Epidermal melanocyte (primary cell): ENCODE measurements at regions not wholly inside any gene's neighbourhood (a gene's known extent, or its start where the extent isn't known, plus 50 kb on each side); places are given as distances from the start of the nearest gene placed in this dataset.
A peak's percentile ranks its signal among the peaks of the same experiment; 100 is the strongest.

Experiments used
- DNase-seq: peaks from one replicate; pipeline ENCODE4 v3.0.0; 2011; ENCODE audit warnings: low spot score; ENCODE audit not compliant: insufficient read length

DNA sequence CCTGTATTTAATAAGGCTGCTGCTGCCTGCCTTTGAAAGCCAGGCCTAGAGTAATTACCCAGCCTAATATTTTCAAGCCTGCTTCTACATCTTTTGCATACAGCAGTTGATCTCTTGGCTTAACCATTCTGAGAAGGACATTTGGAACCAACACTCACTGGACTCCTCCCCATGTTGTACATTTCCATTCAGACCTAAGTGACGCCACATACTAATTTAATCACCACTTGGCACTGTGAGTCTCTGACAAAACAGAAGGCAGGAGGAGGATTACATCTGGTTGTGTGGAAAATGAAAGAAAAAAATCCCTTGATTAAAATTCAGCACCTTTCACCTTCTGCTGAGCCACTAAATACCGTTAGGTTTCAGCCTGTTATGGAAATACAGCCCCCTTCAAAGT is 102.2 kb upstream of the ARRDC4 start:
- DNase-seq, result no peak

DNA sequence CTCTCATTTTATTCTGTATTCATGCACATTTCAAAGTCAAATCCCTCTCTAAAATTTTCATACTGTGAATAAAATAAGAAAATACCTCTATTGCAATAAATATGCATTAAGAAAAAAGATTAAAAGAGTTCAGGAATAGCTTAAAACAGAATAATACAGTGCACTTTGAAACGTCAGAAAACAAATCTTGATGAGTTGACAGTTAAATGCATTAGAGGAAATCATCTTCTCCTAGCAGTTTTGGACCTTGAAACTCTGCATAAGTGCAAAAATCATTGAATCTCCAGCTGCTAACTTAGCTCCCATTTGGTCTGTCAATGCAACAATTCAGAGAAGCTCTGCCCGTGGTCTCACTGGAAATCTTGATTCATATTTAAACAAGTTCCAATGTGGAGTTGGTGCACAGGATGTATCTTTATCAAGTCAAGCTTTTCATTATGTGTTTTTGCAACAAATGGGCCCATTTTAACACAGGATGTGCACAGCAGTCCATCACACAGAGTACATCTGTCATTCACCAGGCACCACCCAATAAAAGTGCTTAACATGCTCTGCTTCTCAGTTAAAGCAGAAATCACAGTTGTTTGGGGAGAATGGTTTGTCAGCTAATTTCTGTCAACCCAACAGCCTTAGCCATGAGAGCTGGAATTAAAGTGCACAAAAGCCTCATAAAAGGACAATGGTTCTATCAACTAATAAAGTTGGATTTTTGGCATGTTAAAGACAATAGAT is 98.8 kb upstream of the ARRDC4 start:
- DNase-seq, result no peak

DNA sequence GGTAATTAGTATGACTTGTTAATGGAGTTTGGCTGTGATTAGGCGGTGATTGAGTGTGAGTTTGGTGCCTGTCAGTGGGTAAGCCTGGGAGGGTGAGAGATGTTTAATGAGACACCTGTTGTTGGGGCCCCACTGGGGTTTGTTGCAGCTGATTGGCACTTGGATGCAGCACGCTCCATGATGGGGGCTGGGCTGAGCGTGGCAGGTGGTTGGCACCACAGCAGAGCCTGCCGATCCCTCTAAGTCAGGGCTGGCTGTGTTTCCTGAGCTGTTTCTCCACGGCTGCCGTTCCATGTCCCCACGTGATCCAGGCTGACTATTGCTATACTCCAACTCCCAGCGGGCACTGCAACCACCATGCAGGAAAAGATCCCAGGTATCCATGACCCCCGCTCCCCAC is 93.5 kb upstream of the ARRDC4 start:
- no peak for DNase-seq

DNA sequence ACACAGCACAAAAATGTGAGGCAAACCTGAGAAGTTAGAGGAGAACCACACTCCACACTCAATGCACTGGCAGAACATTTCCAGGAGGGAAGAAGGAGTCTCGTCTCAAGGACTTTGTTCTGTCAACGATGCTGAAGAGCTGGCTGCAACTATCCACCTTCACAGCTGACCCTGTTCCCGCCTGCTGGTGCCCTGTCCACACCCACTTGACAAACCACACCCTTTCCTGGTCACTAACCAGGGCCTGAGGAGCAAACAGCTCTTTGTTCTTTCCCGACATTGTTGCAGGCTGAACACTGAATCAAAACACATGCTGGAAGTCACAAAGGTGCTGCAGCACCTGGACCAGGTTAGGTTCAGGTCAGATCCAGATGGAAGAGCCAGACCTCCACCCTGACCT is 92.6 kb upstream of the ARRDC4 start:
- no peak for DNase-seq

DNA sequence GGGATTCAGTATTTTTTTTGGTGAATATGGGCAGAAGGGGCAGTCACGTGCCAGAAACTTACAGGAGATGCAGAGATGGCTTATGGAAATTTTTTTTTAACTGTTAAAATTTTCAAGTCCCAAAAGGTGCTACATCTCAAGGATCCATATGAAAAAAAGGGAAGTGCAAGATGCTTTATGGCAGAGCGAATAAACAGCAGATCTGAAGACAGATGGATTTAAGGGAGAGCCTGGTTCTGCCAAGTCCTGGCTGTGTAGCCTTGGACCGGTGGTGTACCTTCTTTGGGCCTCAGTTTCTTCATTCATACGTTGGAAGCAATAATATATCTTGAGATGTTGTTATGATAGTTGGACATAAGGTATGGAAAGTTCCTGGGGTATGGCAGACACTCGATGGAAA is 91.5 kb upstream of the ARRDC4 start:
- DNase-seq, result no peak

DNA sequence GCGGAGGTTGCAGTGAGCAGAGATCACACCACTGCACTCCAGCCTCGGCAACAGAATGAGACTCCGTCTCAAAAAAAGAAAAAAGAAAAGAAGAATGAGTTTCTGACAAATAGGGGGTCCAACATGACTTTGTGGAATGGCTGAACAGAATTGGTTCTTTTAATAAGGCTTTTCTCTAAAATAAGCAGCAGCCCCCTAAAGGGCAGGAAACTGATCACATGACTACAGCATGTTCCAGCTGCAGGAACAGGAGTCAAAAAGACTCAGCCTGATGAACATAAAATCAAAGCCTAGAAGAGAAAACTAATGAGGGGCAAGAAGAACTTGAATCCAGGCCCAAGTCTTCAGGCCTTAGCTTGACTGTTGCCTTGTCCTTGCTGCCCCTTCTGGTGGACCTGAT is 89.7 kb upstream of the ARRDC4 start:
- no peak for DNase-seq

DNA sequence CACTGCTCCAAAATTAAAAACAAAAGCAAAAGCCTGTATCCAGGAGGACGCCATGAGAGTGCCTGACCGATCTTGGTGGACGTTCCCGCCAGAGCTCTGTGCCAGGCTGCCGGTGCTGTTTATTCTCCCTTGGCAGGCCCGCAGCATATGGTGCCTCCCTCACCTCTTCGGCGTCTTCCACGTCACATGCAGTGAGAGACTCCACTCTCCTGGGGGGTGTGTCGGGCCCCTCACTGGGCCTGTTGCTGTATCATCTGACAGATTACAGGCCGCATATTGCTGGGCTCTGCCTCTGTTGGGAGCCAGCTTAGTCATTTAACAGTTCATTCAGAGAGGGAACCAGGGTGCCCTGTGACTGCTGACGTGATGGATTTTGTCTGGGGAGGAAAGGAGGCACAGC is 86.4 kb upstream of the ARRDC4 start:
- no peak for DNase-seq

DNA sequence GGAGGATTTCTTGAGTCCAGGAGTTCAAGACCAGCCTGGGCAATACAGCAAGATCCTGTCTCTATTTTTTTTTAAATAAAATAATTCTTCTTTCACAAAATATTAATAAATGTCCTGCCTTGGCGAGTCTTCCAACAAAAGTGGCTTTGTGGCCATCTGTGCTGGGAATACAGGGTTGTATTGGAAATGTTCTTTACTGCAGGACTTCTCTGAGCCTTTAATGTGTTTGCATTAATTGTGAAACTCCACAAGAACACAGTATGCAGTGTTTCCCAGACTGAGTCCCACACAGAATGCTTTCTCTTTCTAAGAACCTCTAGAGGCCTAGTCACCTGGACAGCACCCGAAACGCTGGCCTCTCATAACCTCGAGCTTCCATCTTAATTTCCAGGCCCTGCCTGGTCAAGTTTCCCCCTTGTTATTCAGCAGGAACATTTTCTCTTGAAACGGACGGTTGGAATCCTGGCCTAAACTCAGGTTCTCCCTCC is 85.4 kb upstream of the ARRDC4 start:
- no peak for DNase-seq

DNA sequence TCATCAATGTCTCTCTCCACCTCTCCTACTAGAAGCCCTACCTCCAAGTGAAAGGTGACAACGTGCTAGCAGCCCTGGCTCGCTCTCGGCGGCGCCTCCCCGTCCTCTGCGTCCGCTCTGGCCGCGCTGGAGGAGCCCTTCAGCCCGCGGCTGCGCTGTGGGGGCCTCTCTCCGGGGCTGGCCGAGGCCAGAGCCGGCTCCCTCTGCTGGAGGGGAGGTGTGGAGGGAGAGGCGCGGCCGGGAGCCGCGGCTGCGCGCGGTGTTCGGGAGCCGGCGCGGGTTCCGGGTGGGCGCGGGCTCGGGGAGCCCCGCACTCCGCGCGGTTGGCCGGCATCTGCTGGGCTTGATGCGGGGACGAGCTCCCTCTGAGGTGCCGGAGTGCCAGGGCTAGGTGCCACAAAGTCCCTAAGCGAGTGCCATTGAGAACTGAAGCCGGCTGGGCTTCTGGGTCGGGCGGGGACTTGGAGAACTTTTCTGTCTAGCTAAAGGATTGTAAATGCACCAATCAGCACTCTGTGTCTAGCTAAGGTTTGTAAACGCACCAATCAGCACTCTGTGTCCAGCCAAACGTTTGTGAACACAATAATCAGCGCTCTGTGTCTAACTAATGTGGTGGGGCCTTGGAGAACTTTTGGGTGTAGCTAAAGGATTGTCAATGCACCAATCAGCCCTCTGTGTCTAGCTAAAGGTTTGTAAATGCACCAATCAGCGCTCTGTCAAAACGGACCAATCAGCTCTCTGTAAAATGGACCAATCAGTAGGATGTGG is 84.8 kb upstream of the ARRDC4 start:
- no peak for DNase-seq

DNA sequence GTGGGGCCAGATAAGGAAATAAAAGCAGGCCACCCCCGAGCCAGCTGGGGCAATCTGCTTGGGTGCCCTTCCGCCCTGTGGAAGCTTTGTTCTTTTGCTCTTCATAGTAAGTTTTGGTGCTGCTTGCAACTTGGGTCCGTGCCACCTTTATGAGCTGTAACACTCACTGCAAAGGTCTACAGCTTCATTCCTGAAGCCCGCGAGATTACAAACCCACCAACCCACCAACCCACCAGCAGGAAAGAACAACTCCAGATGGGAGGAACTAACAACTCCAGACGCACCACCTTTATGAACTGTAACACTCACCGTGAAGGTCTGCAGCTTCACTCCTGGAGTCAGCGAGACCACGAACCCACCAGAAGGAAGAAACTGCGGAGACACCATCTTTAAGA is 84.2 kb upstream of the ARRDC4 start:
- DNase-seq, result no peak

DNA sequence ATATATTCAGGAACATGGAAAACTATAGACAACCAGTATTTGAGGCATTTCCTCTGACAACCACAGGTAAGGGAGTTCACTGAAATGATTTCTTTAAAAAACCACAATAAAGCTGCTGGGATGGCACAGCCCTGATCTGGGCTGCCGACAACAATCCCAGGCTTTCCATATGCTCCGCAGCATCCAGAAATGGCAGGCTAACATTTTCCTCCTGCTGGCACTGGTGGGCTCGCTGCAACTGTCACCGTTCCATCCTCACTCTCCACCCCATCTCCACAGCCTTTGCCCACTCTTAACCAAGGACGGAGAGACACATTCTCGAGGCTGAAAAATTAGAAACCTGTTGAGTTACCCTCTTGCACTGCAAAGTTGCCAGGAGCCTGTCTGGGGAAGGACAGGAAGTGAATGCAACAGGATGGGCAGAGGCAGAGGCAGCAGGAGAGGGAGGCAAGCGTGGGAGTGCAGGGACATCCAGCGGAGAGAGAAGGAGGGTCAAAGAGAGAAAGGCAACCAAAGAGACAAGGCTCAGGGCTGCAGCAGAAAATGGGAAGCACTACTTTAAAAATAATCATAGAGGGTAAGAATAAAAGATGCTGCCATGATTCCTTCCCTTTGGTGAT is 79.0 kb upstream of the ARRDC4 start:
- no peak for DNase-seq

DNA sequence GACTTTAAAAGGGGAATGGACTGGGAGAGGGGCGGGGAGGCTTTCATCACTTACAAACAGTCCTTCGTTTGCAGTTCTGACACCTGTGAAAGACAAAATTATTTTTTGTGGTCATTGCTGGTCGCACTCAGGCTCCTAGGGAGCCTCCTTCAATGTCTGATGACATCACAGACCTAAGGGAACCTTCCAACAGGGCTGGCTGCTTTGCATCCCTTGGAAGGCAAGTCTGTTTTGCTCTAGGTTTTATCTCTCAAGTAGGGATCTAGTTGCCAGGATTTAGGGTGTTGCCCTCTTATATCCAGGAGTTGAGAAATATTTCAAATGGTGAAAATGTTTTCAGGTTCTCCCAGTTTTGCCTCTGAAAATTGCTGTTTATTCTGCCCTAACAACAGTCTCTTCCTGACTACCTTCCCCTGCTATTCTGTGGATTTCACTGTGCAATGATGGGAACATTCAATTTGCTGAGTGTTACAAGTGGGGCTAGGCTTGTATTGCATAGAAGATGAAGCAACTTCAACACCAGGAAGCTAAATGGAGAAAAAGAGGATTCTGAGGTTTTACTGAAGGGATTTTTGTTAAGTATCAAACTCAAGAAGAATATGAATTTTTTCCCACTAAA is 75.9 kb upstream of the ARRDC4 start:
- no peak for DNase-seq

DNA sequence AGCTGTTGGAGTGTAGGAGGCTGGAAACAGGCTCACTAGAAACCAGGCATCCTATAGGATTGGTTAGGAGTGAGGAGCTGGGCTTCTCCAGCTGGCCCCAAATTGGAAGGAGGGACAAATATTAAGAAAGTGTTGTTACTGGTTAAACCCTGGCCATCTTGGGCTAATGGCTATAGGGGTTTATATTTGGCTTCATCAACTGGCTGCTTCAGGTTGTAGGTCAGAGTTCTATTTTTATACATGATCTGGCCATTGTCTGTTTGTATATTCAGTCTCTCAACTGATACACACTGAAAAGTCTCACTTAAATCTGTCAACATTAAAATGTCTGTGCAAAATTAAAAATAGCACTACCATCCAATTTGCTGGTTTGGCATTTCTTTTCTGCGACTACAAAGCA is 70.2 kb upstream of the ARRDC4 start:
- DNase-seq, result no peak

DNA sequence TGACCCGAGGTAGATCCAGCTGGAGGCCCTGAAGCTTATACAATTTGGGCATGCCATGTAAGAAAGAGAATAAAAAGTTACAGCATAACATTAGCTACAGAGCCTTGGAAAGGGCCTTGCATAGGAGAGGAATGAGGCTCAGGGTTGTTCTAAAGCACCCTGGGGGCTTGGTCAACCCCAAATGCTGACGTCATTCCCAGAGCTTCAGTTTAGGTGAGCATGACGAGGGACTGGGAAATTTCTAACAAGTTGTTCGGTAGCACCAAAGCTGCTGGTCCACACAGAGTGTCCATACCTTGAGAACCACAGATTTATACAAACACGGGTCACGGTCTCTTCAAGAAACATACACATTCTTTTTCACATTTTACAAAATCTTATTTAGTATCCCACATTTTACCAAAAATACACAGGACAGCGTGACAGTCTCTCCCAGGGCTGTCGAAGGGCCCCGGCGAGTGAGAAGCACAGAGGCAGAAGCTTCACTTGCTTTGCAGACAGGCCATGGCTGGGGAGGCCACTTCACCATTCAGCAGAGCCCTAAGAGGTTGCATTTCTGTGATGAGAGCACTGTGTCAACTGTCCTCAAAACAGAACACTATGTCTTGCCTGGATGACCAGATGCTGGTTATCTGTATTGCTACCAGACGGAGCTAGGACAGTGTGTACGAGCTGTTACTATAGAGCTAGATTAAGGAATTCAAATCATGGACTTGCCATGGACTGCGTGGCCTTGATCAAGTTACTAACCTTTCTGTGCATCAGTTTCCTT is 68.2 kb upstream of the ARRDC4 start:
- DNase-seq, result no peak

DNA sequence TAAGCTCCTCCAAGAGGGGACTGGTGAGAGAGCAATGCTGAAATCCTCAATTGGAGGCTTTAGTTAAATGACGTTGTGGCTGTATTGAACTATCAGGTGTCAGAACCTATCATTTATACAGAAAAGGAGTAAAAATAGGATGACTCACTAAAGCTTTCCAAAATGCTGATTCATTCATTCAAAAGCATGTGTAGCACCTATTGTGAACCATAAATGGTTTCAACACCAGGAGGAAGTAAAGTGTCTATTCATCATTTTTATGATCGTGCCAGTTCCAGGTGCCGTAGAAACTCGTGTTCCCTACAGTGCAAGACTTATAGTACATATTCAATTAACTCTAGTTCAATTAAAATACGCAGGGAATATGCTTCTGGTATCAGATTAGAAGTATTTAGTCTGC is 66.5 kb upstream of the ARRDC4 start:
- DNase-seq, result no peak

DNA sequence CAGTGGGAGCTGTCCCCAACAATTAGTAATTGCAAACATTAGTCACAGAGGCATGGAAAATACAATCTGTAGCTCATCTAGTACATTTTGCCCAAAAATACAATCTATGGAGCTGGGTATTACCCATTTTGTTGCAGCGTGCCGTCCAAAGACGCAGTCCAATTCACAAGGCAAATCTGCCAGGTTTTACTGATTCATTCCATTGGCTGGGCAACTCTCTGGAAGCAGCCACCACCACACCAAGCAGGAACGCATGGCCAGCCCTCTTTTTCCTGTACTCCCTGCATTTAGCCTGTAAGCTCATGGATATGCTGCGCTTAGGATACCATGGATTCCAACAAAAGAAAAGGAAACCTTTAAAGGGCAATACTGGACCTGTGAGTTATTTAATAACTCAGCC is 60.5 kb upstream of the ARRDC4 start:
- no peak for DNase-seq

DNA sequence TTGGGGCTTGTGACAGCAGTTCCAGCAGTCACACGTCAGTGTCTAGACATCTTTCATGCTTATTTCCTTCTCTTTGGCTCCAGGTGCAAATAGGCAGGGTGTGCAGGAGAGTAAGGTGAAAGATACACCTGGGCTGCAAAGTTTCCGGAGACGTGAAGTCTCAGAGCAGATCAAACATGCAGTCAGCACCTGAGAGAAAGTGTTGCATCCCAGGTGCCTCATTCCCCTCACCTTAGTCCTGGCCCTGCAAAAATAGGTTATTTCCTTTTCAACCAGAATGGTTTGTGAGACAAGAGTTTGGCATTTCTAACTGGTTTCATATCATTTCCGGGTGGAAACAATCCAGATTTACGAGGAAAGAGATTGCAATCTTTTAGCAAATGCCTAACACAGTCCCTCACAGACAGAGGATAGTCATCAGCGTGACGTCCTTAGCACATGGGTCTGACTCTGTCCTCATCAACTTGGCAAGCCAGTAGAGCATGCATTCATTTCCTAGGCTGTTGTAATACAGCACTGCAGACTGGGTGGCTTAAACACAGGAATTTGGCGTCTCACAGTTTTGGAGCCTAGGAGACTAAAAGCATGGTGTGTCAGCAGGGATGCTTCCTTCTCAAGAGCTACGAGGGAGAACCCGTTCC is 58.2 kb upstream of the ARRDC4 start:
- DNase-seq, result no peak

DNA sequence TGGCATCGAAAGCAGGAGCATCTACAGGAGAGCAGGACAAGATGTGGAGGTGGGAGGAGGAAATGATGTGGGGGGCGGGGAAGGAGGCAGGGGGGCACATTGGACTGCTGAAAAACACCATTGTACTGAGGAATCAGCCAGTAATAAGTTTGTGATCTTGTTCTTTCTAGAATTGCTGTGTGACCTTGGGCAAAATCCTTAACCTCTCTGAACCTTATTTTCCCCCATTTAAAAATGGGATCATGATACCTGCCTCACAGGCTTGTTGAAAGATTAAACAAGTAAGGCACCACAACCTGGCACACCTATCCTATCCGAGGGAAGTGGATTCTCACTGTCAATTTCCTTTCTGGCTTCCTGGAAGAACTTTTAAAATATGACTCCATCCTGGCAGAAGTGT is 56.9 kb upstream of the ARRDC4 start:
- no peak for DNase-seq

DNA sequence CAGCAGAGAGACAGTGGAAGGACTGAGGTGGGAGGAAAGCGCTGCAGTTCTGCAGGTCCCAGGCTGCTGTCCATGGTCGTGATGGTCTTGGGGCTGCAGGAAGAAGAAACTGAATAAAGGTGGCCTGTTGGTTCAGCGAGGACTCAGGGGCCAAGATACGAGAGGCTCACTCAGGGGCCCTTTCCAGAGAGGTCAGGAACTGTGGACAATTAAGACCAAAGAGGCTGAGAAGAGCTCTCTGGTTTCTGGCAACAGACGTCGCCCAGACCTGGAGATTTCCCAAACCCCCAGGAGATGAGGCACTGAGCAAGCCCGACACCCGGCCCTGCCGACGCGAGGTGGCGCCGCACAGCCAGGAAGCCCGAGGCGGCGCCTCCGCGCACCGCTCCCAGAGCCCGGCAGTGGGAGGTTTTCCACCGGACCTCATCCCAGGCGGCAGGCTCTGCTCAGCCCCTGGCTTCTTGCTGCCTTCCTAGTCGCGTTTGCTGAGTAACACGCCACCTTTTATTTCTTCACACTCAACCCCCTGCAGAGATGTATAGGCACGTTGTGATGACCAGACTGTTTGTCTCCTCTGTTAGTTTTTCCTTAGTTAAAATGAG is 56.4 kb upstream of the ARRDC4 start:
- peak; percentile 40 for DNase-seq

DNA sequence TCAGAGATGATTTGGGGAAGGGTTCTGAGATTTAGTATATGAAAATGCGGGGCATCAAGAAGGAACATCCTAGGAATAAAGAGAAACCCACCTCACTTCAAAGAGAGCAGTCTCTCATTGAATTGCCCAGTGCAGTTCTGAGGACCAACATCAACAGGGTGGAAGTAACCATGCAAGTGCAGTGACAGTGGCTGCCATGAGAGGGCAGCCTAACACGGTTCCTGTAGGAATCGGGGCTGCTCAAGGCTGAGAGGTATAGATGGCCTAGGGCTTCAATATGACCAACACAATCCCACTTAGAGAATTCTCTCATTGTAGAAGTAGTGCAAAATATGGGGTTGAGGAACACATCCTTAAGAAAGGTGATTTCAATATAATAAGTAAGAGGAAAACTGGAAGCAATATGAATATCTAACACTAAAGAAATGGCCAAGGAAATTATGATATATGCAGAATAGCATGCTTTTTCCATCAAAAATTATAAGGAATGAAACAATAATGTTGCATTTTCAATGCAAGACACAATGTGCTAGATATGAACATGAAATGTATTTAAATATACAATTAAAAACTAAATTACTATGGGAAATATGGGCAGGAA is 51.1 kb upstream of the ARRDC4 start:
- peak; percentile 49 for DNase-seq
